Activated CD4-positive, CD25-positive, alpha-beta regulatory T cell treated with anti-CD3 and anti-CD28 coated beads, Interleukin-2, amount 50 U/mL, for 16 hours (primary cell): ENCODE measurements at regions not wholly inside any gene's neighbourhood (a gene's known extent, or its start where the extent isn't known, plus 50 kb on each side); places are given as distances from the start of the nearest gene placed in this dataset.

Experiments used
- DNase-seq: peaks from one replicate; pipeline ENCODE4 v3.0.0-alpha.2; 2020; ENCODE audit warnings: low read depth, low spot score

DNA sequence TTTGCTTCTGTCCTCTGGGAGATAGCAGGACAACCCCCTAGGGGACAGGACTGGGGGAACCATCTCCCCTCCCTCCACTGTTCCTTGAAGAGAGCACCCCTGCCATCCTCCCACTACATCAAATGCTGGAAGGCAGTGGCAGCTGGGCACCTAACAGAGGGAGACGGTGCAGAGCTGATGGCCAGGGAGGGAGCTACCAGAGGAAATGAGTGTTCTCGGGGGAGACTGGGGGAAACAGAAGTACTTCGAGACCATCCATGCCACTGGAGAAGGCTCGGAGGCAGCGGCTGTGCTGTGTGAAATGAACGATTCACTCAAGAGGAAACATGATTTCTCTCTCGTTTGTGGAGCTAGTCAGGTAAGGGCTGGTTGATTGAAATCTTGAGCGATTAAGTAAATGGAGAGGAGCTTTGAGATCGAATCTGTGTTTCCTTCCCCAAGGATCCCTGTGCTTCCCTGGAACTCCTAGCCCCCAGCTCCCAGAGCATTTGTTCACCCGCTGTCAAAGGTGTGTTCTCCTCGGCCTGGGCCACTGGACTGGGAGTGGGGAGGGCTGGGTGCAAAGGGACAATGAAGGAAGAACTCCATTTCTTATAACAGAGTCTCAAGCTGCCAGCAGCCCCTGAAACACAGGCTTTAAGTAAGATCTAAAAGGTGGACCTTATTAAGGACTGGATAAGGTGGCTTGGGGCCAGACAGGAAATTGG lies 261.3 kb upstream of the MOCS1 start:
- DNase-seq, result no peak

DNA sequence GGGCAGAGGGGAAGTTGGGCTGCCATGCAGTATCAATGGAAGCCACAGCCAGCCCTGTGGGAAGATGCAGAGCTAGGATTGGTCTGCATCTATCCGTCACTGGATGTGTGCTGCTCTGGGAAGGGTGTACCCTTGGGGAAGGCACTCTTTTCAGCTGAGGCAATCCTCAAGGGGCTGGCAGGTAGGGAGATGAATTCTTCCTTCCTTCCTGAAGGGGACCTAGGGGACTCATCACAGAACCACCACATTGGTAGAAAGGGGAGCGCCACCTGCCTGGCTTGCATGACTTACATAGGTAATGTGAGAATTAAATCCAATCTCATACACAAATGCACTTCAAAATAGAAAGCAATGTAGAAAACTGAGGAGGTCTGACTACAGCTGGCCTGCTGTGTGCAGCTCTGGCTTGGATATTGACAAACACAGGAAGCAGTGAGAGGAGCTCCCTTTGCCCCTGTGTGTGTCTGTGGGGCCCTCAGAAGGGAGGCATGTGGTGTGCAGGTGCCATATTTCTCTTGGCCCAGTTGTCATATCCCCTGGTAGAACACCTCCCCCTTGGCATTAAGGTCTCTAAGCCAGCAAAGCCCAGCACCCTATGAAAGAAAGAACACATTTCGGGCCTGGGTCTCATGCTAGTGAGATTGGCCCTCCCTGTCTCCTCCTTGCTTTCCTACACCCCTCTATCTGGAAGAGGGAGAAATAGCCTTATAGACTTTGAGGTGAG lies 260.3 kb upstream of the MOCS1 start:
- DNase-seq, result no peak

DNA sequence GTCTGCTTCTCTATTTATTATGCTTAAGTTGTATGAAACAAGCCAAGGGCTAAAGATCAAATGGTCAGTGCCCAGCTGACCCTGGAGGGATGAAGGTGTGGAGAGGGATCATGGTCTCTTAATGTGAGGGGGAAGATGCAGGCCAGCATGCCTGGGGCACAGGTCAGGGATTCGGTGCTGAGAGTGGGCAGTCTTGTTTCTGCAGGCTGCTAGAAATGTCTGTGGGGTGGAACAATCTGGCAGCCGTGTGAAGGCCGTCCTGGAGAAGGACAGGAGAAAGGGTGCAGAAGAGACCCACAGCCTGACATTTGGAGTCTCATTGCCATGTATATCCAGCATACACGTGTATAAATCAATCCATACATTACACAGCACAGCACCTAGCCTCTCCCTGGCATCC lies 258.3 kb upstream of the MOCS1 start:
- no peak for DNase-seq

DNA sequence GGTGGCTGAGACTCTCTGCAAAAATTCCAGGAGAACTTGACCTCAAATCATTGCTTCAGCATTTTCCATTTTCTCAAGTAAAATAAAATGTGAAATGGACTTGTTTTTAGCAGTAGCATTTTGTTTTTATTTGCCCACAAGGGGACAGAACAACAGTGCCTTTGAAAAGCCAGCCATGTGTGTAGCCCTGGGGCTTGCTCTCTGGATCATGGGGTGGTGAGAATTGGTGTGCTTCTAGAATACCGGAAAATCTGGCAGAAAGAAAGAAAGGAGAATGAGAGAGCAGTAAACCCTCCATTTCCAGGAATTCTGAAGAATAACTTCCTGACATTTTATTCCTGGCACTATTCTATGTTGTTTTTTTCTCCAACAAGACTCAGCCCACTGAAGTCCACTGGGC lies 254.7 kb upstream of the MOCS1 start:
- DNase-seq, result no peak

DNA sequence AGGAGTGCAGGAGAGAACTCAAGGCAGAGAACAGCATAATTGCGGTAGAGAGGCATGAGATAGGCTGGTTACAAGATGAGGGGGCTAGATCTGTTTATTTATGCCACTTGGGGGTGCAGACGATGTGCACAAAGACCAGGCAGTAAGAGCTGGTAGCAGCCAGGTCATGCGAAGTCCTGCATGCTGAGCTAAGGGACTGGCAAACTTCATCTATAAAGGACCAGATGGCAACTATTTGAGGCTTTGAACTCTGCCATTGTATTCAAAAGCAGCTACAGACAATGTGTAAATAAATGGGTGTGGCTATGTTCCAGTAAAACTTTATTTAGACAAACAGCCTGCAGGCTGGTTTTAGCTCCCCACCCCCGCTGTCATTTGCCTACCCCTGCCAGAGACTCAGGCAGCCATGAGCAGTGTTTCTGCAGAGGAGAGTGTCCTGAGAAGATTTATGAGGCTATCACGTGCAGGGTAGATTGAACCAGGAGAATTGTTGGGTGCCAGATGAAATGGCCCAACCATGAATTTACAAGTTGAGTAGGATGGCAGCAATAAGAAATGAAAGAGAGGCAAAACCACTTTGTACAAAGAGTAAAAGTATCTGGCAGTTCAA lies 253.4 kb upstream of the MOCS1 start:
- DNase-seq, result no peak

DNA sequence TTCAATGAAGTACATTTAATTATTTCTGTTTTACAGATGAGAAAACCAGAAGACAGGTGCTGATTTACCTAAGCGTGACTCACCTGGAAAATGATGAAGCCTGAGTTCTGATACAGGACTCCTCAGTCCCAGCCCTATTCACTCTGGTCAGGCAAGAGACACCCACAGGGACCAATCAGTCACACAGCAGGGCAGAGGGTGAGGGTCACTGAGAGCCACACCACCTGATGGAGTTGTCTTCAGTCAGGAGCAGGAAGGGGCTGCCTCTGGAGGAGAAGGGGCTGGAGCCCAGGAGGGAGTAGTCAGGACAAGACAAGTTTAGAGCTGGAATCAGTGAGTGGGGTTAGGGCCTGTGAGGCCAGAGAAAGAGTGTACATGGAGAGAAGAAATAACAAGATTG lies 251.2 kb upstream of the MOCS1 start:
- no peak for DNase-seq

DNA sequence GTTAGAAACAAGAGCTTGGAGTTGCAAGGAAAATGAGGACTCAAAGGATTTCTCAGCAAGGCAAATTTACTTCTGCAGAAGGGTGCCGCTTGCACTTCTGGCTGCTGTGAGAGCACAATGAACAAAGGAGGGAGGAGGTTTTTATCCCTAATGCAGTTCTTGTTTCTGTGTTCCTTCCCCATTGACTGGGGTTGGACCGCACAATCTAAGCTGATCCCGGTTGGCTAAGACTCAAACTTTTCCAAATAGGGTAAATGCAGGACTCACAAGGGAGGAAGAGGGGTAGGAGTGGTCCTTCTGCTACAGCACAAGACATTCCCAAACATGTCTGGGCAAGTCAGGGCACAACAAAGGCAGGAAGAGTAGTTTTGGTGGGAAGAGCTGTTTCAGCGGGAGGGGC lies 249.6 kb upstream of the MOCS1 start:
- no peak for DNase-seq

DNA sequence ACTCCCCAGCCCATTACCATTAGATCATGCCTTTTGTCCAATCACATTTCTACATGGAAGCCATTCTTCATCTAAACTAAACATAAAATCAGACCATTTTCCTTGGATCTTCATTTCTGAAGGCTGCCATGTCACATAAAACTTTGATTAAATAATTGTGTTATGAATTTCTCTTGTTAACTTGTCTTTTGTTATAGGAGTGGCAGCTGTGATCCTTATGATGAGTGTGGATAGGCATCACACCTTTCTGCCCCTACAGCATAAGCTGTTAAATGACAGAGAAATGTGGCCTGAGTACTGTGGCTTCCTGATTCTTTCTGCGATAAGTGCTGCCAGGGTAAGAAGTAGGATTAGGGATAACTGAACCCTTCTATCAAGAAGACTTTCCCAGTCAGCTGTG lies 247.1 kb upstream of the MOCS1 start:
- DNase-seq, result no peak

DNA sequence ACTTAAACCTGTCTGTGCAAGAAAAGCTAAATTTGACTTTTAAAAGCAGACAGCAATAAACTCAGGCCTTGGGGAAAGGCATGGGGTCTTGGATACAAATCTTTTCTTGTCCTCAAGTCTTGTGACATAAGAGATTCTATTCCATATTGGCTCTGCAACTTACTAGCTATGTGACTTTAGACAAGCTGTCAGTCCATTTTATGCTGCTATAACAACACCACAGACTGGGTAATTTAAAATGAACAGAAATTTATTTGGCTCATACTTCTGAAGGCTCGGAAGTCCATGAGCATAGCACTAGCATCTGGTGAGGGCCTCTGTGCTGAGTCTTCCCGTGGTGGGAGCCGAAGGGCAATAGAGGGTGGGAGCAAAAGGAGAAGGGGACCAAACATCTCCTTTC lies 246.0 kb upstream of the MOCS1 start:
- no peak for DNase-seq

DNA sequence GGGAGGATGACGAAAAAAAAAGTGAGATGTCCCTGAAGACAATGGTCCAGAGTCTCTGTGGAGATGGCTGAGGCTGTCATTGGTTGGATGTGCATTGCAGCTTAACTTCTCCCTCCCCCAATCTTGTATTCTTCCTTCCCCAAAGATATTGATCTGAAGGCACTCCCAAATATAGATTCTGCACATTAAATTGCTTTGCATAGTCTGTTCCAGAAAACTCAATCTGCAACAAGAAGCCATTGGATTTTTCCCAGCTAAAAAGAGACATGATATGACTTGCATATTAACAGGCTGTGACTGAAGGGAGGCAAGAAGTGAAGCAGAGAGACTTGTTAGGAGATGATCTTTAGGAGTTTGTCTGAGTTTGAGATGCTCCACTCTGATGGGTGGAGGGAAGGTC lies 245.2 kb upstream of the MOCS1 start:
- no peak for DNase-seq

DNA sequence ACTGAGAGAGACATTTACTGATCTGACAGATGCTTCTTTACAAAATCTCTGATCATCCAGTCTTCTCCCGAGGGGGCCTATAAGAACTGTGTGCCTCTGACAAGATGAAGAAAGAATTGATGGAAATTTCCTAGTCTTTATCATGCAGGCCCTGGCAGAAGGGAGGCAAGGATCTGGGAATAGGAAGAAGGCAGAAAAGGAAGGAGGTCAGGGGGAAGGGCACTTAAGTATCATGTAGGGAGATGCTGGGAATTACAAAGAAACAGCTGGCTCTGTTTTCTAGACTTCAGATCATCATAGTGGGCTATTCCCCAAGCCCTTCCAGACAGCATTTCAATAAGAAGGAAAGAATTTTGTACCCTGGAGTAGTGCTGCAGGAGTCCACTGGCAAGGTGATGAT lies 243.3 kb upstream of the MOCS1 start:
- no peak for DNase-seq

DNA sequence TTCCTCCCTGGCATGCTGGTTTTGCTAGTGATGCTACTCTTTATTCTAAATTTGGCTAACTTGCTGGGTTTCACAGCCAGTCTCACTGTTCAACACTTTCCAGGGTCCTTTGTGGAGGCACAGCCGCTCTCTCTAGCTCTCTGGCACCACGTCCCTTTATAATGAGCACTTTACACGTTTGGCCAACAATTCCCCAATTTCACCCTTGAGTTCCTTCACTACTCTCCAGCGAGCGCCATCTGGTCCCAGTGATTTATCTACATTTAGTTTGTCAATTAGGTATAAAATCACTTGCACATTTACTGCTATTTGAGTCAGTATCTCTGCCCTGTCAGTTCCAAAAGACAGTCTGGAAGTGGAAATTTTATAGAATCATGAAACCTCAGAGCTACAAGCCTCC lies 241.9 kb upstream of the MOCS1 start:
- no peak for DNase-seq

DNA sequence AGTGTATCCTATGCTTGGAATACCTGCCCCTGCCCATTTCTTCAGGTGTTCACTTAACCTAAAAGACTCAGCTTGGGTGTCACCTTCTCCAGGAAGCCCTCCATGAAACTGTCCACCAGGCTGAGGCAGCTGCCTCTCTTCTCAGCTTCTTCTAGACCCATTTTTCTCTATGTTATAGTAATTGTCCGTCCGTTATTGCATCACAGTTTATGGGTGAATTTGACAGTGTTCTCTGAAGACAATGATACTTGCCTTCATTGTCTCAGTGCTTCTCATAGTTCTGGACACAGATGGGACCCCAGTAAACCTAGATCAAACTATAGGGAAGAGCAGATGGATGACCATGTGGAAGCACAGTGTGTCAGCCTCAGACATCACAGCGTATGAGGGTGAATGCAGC lies 238.0 kb upstream of the MOCS1 start:
- DNase-seq, result no peak

DNA sequence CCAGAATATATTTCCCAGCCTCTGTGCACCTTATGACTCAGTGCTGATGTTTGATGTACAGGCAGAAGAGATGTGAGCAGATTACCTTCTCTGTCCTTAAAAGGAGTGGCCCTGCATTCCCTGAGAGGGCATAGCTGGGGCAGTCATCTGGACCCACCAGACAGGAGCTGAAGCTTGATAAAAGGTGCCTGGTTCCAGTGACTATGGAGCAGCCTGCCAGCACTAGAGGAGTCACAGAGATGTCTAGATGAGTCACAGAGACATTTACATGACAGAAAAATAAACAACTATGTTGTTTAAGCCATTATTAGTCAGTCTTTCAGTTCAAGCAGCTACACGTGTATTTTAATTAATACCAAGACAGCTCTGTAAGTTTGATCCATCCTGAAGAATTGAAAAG lies 237.1 kb upstream of the MOCS1 start:
- DNase-seq, result no peak

DNA sequence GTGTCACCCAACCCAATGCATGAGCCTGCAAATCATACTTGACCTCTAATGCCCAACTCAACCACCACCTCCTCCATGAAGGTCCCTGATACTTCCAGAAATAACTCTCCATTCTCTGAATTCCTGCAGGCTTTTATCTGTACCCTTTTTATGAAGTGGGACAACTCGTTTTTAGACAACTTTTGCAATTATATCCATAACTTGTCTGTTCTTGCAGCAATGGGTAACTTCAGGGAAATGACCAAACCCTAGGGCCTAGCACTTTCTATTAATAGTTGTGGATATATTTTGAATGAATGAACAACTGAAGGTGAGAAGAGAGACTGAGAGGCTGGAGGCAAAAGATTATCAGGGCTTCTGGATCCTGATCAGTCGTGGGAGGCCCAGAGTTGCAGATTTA lies 236.6 kb upstream of the MOCS1 start:
- DNase-seq, result no peak

DNA sequence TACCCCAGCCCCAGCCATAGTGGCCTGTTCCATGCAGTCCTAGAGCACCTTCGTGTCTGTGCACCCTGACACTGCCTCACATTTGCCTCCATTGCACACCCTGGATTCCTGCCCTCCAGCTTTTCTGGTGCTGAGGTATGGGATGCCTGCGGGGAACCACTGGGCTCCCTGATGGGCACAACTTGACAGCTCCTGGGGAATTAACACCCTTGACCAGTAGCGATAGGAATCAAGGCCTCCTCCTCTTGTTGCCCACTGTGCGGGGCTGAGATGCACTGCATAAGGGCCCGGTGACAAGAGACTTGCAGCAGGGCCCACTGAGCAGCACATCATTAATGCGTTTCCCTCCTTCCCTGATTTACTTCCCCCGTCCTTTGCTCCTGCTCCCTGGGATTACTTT lies 235.6 kb upstream of the MOCS1 start:
- no peak for DNase-seq

DNA sequence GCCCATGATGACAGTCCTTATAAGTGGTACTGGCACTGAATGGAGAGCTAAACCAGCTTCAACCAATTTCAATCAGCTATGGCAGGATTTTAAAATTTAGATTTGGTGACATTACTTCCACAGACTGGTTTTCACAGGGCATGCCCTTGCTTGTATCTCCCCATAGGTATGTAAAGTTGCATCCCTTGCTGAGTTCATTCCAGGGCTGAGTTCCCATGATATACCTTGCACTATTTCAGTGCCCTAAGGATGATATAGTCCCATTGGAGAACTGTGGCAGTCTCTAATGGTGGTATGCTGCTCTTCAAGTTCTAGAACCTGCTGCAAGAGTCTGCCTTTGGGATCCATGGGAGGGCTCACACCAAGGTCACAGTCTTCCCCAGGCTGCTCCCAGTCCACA lies 232.7 kb upstream of the MOCS1 start:
- no peak for DNase-seq

DNA sequence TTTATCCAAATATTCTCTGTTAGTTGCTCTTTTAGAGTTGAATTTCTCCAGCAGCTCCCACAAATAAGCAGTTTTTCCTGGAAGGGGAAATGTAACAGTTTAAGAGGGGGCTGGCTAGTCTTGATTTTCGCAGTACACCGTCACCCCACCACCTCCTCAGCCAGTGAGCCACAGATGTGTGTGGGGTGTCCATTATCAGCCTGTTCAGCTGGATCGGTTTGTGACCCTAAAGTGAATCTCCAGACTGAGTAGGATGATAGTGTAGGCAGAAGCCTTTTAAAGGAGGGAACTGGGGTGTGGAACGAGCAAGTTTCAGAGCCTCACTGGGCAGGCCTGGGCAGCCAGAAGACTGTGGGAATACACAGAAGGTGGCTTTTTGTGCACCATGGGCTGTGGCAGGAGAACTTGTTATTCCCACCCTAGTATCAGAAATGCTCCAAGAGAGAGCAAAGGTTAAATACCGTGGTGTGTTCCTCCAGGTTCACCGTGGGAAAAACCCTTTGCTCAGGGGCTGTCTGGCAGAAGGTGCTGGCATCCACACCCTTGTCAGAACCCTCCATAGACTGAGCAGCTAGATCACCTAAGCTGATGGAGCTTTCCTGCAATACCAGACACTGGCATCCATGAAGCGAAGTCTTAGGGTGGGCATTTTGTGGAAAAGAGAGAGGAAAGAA lies 230.9 kb upstream of the MOCS1 start:
- no peak for DNase-seq

DNA sequence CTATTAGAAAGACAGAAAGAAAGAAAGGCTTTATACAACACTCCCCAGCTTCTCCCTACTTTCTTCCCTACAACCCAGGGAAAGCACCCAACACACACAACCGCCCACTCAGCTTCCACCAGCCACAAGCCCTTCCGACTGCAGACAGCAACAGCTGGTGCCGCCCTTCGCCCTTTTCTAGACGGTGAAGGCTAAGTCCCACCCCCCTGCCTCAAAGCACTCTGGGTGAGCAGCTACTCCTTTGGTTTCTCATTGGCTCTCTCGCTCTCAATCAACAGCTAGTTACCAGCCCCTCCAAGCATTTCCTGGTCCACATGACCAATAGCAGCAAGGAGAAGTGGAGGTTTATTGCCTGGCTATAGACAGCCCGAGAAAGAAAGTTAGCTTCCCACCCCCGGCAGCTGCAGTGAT lies 230.1 kb upstream of the MOCS1 start:
- DNase-seq, result no peak

DNA sequence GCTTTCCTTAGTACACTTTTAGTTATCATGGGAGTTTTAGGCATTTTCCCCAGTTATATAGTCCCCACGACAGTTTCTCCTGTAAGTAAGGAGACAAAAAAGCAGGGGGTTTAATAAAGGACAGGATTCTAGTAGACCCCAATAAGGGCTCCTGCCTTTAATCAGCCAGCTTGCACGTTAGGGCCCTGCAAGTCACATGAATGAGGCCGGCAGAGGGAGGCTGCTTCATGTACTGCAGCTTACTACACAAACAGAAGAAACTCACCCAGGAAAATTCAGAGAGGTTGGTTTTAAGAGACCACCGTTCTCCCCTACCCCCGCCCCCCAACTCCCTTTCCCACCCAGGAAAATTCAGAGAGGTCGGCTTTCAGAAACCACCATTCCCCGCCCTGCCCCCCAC lies 229.7 kb upstream of the MOCS1 start:
- DNase-seq, result no peak

DNA sequence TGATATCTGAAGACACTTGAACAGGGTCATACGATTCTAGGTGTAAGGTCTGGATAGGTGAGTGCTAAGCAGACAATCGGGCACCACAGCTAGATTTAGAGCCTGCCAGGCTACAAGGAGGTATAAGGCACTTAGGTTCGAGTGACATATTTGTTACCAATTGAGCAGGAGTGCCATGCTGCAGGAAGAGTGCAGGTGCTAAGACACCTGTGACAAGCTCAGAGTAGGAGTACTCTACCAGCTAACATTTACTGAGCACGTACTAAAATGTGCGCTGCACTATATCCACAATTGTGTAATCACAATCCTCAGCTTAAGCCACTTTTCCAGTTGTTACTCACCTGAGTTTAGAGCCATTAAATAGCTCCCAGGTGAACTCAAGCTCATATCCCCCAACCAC lies 227.8 kb upstream of the MOCS1 start:
- DNase-seq, result no peak

DNA sequence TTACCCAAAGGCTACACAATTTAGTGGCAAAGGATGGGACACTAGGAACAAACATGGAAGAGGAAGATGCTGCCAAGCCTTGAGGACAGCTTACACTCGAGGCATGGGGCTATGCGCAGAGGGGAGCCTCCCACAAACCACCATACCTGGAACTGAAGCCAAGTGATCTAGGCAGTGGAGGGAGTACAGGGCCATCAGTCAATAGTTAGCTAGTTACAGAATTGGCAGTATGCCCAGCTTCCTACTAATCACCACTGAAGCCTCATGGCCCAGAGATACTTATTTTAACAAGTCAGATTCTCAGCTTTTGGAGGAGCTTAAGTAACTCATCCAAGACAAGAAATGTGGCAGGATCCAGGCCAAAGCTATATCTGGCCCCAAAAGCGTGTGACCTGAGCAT lies 226.6 kb upstream of the MOCS1 start:
- no peak for DNase-seq

DNA sequence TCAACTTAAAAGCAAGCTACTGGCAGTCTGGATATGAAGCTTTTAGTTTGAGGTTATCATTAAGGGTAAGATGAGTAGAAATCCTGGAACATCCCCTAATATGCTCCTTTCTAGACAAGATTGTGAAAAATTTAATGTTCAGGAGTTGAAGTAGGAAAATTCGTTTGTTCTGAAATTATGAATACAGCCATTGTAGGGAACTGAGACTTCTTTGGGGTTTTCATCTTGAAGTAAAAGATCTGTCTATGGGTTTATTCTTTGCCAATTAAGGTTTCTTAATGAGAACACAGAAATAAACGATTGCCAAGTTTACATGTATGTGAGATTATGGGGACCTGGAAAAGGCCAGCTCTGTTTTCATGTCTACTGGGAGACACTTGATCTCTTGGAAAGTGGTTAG lies 225.6 kb upstream of the MOCS1 start:
- DNase-seq, result no peak
